Smooth muscle cell (in vitro differentiated cells): ENCODE measurements at regions not wholly inside any gene's neighbourhood (a gene's known extent, or its start where the extent isn't known, plus 50 kb on each side); places are given as distances from the start of the nearest gene placed in this dataset.
A peak's percentile ranks its signal among the peaks of the same experiment; 100 is the strongest.

Experiments used
- DNase-seq: peaks from one replicate; lab custom pipeline; 2025; ENCODE audit not compliant: unreplicated experiment; lab: John Stamatoyannopoulos, UW
- H2AFZ ChIP-seq: fragments of 200-600 bp; sonication (generic); 2 replicates; pipeline ENCODE4 v1.6.0; 2016; ENCODE audit warnings: antibody characterized with exemption, low read depth, mild to moderate bottlenecking
- H3F3A ChIP-seq: fragments of 200-600 bp; sonication (generic); 2 replicates; pipeline ENCODE4 v1.6.0; 2017; ENCODE audit warnings: antibody characterized with exemption, low read depth
- H3K27ac ChIP-seq: fragments of 200-600 bp; sonication (generic); 2 replicates; pipeline ENCODE4 v1.5.1; 2016; ENCODE audit warnings: low read depth, mild to moderate bottlenecking
- H3K27me3 ChIP-seq: fragments of 200-600 bp; sonication (generic); 2 replicates; pipeline ENCODE4 v1.6.1; 2016; ENCODE audit warnings: low read depth, mild to moderate bottlenecking
- H3K36me3 ChIP-seq: fragments of 200-600 bp; sonication (generic); 2 replicates; pipeline ENCODE4 v1.5.1; 2016; ENCODE audit warnings: low read depth
- H3K4me1 ChIP-seq: fragments of 200-600 bp; sonication (generic); 2 replicates; pipeline ENCODE4 v1.5.1; 2016; ENCODE audit warnings: low read depth
- H3K4me2 ChIP-seq: fragments of 200-600 bp; sonication (generic); 2 replicates; pipeline ENCODE4 v1.6.0; 2016; ENCODE audit warnings: mild to moderate bottlenecking
- H3K4me3 ChIP-seq: fragments of 200-600 bp; sonication (generic); 2 replicates; pipeline ENCODE4 v1.5.1; 2016; ENCODE audit warnings: mild to moderate bottlenecking
- H3K79me2 ChIP-seq: fragments of 200-600 bp; sonication (generic); 2 replicates; pipeline ENCODE4 v1.6.0; 2016; ENCODE audit warnings: low read depth, mild to moderate bottlenecking
- H3K9ac ChIP-seq: fragments of 200-600 bp; sonication (generic); 2 replicates; pipeline ENCODE4 v1.6.0; 2016; ENCODE audit warnings: low read depth
- H3K9me3 ChIP-seq: fragments of 200-600 bp; sonication (generic); replicated peaks from 2 replicates; pipeline ENCODE4 v1.5.1; 2016; ENCODE audit warnings: low read depth
- H4K20me1 ChIP-seq: fragments of 200-600 bp; sonication (generic); 2 replicates; pipeline ENCODE4 v1.6.0; 2016; ENCODE audit warnings: low read depth
- WGBS: methylation state at CpG from one replicate; pipeline ENCODE4 v1.1.7; 2016; ENCODE audit warnings: low lambda C conversion rate; 5-methylcytosine and 5-hydroxymethylcytosine counted together
- TF ChIP-seq, protein P1 (sequence below): fragments of 200-600 bp; sonication (generic); IDR thresholded peaks from 2 replicates; pipeline ENCODE4 v1.5.1; 2017; ENCODE audit warnings: borderline replicate concordance, mild to moderate bottlenecking, antibody characterized with exemption; ENCODE audit not compliant: insufficient read depth, poor library complexity, severe bottlenecking

DNA sequence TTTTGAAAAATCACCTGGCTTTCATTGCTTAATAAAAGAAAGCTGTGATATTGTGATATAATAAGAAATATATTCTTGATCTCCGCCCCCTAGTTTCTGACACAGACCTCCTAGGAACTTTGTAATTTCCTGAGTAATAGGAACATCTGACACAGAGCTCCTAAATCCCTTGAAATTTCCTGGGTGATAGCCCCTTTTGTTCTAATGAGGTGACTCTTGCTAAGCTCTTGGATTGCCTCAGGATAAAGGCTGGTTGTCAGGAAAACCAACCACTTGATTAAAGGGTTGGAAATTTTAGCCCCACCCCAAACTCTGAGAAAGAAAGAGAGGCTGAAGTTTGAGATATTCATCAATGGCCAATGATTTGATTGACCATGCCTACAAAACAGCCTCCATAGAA lies 326.4 kb upstream of the KIF2B start:
- peaks cover 4% of the 10 kb centered on the region for H3K4me1 ChIP-seq
- H3K9ac ChIP-seq = no peak overlapping the region
- no peaks in the 10 kb centered on the region for H3K9me3 ChIP-seq
- H3F3A ChIP-seq = no peaks in the 10 kb centered on the region
- no peak overlapping the region for H3K27ac ChIP-seq
- TF ChIP-seq, protein P1, sequence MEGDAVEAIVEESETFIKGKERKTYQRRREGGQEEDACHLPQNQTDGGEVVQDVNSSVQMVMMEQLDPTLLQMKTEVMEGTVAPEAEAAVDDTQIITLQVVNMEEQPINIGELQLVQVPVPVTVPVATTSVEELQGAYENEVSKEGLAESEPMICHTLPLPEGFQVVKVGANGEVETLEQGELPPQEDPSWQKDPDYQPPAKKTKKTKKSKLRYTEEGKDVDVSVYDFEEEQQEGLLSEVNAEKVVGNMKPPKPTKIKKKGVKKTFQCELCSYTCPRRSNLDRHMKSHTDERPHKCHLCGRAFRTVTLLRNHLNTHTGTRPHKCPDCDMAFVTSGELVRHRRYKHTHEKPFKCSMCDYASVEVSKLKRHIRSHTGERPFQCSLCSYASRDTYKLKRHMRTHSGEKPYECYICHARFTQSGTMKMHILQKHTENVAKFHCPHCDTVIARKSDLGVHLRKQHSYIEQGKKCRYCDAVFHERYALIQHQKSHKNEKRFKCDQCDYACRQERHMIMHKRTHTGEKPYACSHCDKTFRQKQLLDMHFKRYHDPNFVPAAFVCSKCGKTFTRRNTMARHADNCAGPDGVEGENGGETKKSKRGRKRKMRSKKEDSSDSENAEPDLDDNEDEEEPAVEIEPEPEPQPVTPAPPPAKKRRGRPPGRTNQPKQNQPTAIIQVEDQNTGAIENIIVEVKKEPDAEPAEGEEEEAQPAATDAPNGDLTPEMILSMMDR = no peak
- no peak overlapping the region for H3K4me3 ChIP-seq
- no peaks in the 10 kb centered on the region for H3K27me3 ChIP-seq
- H4K20me1 ChIP-seq = no peaks in the 10 kb centered on the region
- WGBS = 100% methylated on average over 1 of the region's 1 CpG
- H3K36me3 ChIP-seq = no peaks in the 10 kb centered on the region
- no peaks in the 10 kb centered on the region for H3K79me2 ChIP-seq
- DNase-seq = no peak
- no peak overlapping the region for H3K4me2 ChIP-seq
- no peak overlapping the region for H2AFZ ChIP-seq

DNA sequence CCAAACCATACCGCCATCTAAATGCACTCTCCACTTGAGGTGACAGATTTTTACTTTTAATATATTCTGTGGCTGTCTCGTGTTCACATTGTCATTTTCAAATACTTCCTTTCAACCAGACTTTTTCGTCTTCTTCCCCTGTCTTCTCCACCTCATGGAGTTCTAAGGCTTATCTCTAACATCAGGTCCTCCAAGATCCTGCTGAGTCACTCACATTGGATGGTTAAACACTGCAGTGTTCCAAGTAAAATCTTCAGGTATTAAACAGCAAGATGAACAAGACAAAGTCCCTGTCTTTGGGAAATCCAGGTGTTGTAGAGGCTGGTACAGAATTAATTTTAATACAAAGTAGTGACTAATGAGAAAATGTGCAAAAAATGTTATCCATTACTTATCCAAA lies 330.2 kb upstream of the KIF2B start:
- H3K27me3 ChIP-seq = no peaks in the 10 kb centered on the region
- WGBS = 88% methylated on average over 3 of the region's 3 CpGs
- H4K20me1 ChIP-seq = no peaks in the 10 kb centered on the region
- H2AFZ ChIP-seq = no peak overlapping the region
- no peak overlapping the region for H3K27ac ChIP-seq
- peaks cover 4% of the 10 kb centered on the region for H3K4me1 ChIP-seq
- no peak overlapping the region for H3K4me2 ChIP-seq
- no peaks in the 10 kb centered on the region for H3K36me3 ChIP-seq
- H3K9me3 ChIP-seq = no peaks in the 10 kb centered on the region
- H3K79me2 ChIP-seq = no peaks in the 10 kb centered on the region
- TF ChIP-seq, protein P1 = no peak
- DNase-seq = no peak
- H3F3A ChIP-seq = no peaks in the 10 kb centered on the region
- H3K4me3 ChIP-seq = no peak overlapping the region
- H3K9ac ChIP-seq = no peak overlapping the region

DNA sequence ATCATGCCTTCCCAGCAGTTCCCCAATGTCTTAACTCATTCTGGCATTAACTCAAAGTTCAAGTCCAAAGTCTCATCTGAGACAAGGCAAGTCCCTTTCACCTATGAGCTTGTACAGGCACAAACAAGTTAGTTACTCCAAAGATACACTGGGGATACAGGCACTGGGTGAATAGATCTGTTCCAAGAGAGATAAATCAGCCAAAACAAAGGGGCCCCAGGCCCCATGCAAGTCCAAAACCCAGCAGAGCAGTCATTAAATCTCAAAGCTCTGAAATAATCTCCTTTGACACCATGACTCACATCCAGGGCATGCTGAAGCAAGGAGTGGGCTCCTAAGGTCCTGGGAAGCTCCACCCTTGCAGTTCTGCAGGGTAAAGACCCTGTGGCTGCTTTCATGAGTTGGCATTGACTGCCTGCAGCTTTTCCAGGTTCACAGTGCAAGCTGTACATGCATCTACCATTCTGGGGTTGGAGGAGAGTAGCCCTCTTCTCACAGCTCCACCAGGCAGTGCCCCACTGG lies 332.2 kb upstream of the KIF2B start:
- H3K27ac ChIP-seq = no peak overlapping the region
- no peaks in the 10 kb centered on the region for H3F3A ChIP-seq
- H3K4me2 ChIP-seq = no peak overlapping the region
- no peaks in the 10 kb centered on the region for H3K79me2 ChIP-seq
- H3K9ac ChIP-seq = no peak overlapping the region
- no peaks in the 10 kb centered on the region for H3K27me3 ChIP-seq
- TF ChIP-seq, protein P1 = no peak
- no peaks in the 10 kb centered on the region for H4K20me1 ChIP-seq
- H3K4me1 ChIP-seq = no peaks in the 10 kb centered on the region
- no peak for DNase-seq
- H3K9me3 ChIP-seq = no peaks in the 10 kb centered on the region
- no peak overlapping the region for H2AFZ ChIP-seq
- H3K4me3 ChIP-seq = no peak overlapping the region
- no peaks in the 10 kb centered on the region for H3K36me3 ChIP-seq

DNA sequence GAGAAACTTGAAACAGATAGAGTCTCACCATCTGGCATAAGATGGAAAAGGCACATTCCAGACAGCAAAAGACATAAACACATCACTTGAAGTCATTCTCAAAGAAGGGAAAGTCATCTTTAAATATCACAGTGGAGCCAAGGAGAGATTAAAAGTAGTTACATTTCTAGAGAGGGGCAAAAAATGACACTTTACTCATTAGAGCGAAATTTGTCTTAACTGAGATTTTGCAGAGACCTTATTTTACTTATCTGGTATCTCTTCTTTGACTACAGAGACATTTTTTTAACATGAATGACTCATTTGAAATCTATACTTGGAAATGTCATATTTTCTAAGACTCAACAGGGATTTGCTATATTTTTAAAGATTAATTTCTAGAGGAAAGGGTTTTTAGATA lies 339.0 kb upstream of the KIF2B start:
- Histone ChIP-seq H4K20me1 (no peaks in the 10 kb centered on the region), H3K9ac (no peak overlapping the region), H3K27ac (no peak overlapping the region), H2AFZ (no peak overlapping the region), H3K79me2 (no peaks in the 10 kb centered on the region), H3F3A (no peaks in the 10 kb centered on the region), H3K9me3 (no peaks in the 10 kb centered on the region), H3K4me1 (no peaks in the 10 kb centered on the region), H3K36me3 (no peaks in the 10 kb centered on the region), H3K4me3 (no peak overlapping the region), H3K4me2 (peak overlapping the region; percentile 41), H3K27me3 (no peaks in the 10 kb centered on the region)
- DNase-seq = no peak
- 55% methylated on average over 1 of the region's 1 CpG for WGBS
- TF ChIP-seq, protein P1 = no peak
